GM12873 (cell line): ENCODE measurements at regions not wholly inside any gene's neighbourhood (a gene's known extent, or its start where the extent isn't known, plus 50 kb on each side); places are given as distances from the start of the nearest gene placed in this dataset.

Source experiments
- CTCF ChIP-seq: IDR thresholded peaks from 2 replicates; pipeline ENCODE4 v1.5.1; 2012; ENCODE audit warnings: low read depth, mild to moderate bottlenecking, moderate library complexity, low read length, control low read depth; ENCODE audit not compliant: insufficient read depth; ENCODE audit errors: missing control alignments

GRCh38 chr21:38140207-38140903 is 116.4 kb upstream of the KCNJ15 start:
- no peak for TF ChIP-seq CTCF

- no peak for TF ChIP-seq CTCF
Measured at GRCh38 chr21:38142224-38142623, 114.6 kb upstream of the KCNJ15 start.

GRCh38 chr21:38144193-38144592 is 112.6 kb upstream of the KCNJ15 start:
- no peak for TF ChIP-seq CTCF

GRCh38 chr21:38145104-38145503 is 111.7 kb upstream of the KCNJ15 start:
- TF ChIP-seq CTCF = no peak

- TF ChIP-seq CTCF = no peak
Measured at GRCh38 chr21:38147391-38147790, 109.4 kb upstream of the KCNJ15 start.

- no peak for TF ChIP-seq CTCF
Measured at GRCh38 chr21:38148046-38148445, 108.7 kb upstream of the KCNJ15 start.

- TF ChIP-seq CTCF = no peak
Measured at GRCh38 chr21:38151021-38151645, 105.7 kb upstream of the KCNJ15 start.
